ENCODE measurements at regions not wholly inside any gene's neighbourhood (a gene's known extent, or its start where the extent isn't known, plus 50 kb on each side); places are given as distances from the start of the nearest gene placed in this dataset.

DNA sequence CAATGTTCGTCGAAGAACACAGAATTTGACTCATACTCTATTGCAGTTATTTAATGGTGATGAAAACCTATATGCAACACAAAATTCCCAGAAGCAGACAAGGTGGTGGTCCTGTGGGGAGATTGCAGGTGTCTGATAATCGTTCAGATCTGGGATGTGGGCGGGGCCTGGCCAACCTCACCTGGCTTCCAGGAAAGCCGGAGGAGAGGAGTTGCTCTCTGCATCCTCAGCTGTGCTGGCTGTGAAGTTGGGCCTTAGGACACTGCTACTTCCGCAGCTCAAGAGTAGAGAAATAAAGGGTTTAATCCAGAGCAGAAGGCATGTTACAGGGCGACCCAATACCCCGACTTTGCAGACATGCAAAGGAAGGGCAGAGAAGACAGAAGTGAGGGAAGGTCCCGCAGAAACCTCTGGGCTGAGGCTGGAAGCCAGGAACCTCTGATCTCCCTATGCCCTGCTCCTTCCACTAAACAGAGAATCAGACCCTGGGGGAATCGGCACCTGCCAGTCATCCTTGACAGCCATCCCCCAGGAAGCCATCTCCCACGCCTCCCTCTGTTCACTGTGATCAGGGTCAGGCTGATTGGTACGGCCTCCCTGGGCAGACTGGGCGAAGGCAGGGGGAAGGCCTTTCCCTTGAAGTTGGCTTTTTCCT, 590.3 kb downstream of the AJAP1 start:
- Mint-ChIP-seq H3K4me1 (no peaks in the 10 kb centered on the region), H3K27me3 (peaks cover 0 to 6% of the 10 kb centered on the region in 2 donors), H3K27ac (no peak overlapping the region), H3K4me3 (no peak overlapping the region), H3K9me3 (peaks cover 9 to 22% of the 10 kb centered on the region in 2 donors), H3K36me3 (no peaks in the 10 kb centered on the region)
- ATAC-seq (replicated peaks): no peak
- DNase-seq: no peak

DNA sequence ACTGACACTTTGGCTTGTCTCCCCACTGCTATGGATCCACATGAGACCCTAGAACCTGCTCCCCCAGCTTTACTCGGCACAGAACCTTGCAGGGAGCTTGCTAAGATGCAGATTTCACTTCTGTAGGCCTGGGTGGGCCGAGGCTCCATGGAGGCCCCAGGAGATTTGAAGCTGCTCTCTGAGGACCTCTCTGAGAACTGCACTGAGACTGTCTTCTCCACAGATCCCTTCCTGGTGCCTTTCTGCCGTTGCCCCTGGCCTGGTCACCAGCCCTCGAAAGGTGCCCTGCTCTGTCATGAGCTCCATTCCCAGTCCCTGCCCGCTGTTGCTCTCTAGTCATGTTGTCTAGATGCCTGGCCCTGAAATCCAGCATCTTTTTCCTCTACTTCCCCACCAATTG, 588.4 kb downstream of the AJAP1 start:
- ATAC-seq (replicated peaks) (no peak), DNase-seq (no peak)
- no peaks in the 10 kb centered on the region for H3K4me1 Mint-ChIP-seq
- no peak overlapping the region for H3K27ac Mint-ChIP-seq
- H3K36me3 Mint-ChIP-seq: no peaks in the 10 kb centered on the region
- H3K4me3 Mint-ChIP-seq: no peak overlapping the region
- no peaks in the 10 kb centered on the region for H3K27me3 Mint-ChIP-seq
- H3K9me3 Mint-ChIP-seq: peaks cover 12 to 18% of the 10 kb centered on the region in 2 donors

DNA sequence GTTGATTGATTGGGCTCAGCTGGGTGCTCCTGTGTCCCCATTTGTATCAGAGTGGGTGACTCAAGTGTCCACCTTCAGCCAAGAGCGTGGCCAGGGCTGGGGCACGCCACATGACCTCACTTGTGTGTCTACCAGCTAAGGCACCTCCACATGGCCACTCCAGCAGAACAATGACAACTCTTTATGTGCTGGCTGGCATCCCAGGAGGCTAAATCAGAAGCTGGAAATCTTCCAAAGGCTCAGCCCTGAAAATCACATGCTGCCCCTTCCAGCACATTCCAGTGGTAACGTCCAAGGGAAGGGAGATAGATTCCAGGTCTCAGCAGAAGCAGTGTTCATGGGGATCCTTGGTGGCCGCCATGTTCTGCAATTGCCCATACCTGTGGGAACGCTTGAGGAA, 585.5 kb downstream of the AJAP1 start:
- ATAC-seq (replicated peaks) (no peak), DNase-seq (no peak)
- Mint-ChIP-seq H3K36me3 (no peaks in the 10 kb centered on the region), H3K9me3 (peaks cover 7 to 8% of the 10 kb centered on the region in 2 donors), H3K27ac (peak overlapping the region; percentile 22), H3K27me3 (no peaks in the 10 kb centered on the region), H3K4me1 (no peaks in the 10 kb centered on the region), H3K4me3 (no peak overlapping the region)

DNA sequence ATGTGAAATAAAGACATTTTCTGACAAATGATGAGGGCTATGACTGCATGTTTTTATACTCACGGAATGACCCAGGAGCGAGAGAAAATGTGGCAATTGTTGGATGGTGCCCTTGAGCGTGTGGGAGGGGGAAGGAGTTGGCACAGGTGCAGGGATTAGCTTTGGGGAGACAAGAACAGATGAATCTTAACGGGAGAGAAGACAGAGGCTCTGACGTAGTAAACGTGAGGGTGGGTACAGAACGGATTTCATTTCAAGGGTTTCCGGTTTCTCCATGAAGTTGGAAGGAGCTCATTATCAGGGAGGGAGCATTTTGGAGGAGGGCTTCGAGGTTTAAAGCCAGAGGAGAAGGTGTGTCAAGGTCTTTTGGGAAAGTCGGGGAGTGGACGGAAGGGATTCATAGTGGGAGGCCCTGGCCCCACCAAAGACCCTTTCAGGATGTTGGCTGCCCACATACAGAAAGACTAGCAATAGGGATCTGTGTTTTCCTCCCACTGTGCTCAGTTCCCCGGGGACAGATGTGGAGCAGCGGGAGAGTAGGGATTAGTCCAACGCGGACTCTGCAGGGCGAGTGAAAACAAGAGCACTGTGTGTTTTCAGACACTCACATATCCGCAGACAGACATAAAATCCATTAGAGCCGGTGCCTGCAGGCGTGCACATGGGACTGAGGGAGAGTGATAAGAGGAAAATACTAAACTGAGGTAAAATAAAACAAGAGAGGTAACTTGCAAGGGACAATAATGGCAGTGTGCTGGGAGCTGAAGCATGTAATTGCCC, 584.1 kb downstream of the AJAP1 start:
- H3K36me3 Mint-ChIP-seq: no peaks in the 10 kb centered on the region
- ATAC-seq (replicated peaks) (no peak), DNase-seq (no peak)
- peaks cover 7 to 8% of the 10 kb centered on the region in 2 donors for H3K9me3 Mint-ChIP-seq
- no peak overlapping the region for H3K4me3 Mint-ChIP-seq
- H3K4me1 Mint-ChIP-seq: no peaks in the 10 kb centered on the region
- H3K27ac Mint-ChIP-seq: no peak overlapping the region
- H3K27me3 Mint-ChIP-seq: no peaks in the 10 kb centered on the region

DNA sequence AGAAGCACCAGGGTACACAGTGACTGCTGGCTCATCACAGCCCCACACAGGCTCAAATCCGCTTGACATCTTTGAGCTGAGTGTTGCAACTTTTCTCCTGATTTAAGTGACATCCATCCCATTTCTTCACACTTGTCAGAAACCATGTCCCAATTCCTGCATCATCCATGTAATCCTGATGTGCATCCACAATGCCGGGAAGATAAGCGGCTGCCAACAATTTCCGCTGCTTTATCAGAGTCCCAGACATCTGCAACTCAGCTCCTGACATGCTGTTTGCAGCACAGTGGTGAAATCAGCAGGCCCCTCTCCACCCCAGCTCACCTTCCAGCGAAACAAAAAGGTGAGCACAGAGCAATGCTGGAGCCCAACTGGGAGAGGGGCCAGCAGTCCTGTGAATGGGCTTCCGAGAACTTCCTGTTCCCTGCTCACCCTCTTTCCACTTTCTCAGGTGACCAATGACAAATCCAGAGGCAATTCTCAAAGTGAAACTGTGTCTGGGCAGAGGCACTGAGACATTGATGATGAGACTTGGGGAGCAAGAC, 581.0 kb downstream of the AJAP1 start:
- DNase-seq (no peak), ATAC-seq (replicated peaks) (no peak)
- no peaks in the 10 kb centered on the region for H3K4me1 Mint-ChIP-seq
- no peak overlapping the region for H3K27ac Mint-ChIP-seq
- H3K36me3 Mint-ChIP-seq: no peaks in the 10 kb centered on the region
- no peak overlapping the region for H3K4me3 Mint-ChIP-seq
- peaks cover 12 to 13% of the 10 kb centered on the region in 2 donors for H3K9me3 Mint-ChIP-seq
- no peaks in the 10 kb centered on the region for H3K27me3 Mint-ChIP-seq

DNA sequence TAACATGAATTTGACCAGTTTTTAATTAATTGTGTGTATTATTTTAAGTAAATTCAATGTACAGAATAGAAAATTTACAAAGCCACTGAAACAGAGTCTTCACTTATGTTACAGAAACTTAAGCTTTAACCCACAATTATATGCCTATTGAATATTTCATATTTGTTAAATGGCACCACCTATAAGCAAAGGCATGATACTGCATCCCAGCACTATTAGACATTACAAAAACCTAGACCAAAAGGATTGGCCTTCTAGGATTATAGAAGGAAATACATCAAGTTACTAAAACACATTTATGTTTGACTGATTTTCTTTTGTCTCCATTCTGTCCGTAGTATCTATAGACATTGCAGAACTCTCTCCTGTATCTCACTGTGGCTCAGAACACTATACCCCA, 578.1 kb downstream of the AJAP1 start:
- no peak overlapping the region for H3K27ac Mint-ChIP-seq
- H3K36me3 Mint-ChIP-seq: no peaks in the 10 kb centered on the region
- H3K9me3 Mint-ChIP-seq: peaks cover 9 to 13% of the 10 kb centered on the region in 2 donors

DNA sequence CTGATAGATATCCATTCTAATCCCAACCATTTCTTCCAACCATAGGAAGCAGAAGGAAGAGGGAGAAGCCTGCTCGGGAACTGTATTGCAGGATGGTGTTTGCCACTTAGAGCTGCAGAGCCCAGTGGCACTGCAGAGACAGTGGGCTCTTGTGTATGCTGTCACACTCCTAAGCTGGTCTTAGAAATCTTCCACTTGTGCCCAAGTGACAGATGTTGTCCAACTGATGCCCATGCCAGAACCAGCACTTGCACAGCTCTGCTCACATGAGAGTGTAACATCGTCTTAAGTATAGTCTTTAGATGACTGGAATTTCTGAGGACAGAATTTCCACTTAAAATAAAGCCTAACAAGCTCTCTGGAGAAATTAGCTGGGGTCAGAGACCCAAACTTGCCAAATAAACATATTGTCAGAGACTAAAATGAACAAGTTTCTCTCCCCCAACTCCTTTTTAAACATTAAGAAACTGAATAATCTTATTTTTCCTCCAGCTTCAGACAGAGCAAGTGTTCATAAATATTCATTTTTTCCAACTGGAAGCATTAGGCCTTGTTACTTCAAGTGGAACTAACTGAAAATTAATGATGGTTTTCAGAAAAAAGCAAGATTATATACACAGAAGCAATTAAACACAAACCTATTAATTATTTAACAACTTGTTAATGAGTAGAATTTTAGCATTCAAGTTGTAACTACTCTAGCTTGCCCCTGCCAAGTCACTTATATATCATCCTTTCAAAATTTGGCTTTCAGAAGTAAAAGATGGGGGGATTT, 577.3 kb downstream of the AJAP1 start:
- Mint-ChIP-seq H3K4me3 (no peak overlapping the region), H3K9me3 (peaks cover 9 to 13% of the 10 kb centered on the region in 2 donors), H3K27me3 (peaks cover 0 to 11% of the 10 kb centered on the region in 2 donors), H3K27ac (no peak overlapping the region), H3K4me1 (no peaks in the 10 kb centered on the region), H3K36me3 (no peaks in the 10 kb centered on the region)
- ATAC-seq (replicated peaks) (no peak), DNase-seq (no peak)

More for the DNA sequence above, 578.1 kb downstream of the AJAP1 start:
- H3K4me3 Mint-ChIP-seq: no peak overlapping the region
- ATAC-seq (replicated peaks): no peak
- no peaks in the 10 kb centered on the region for H3K4me1 Mint-ChIP-seq
- DNase-seq: no peak
- peaks cover 0 to 11% of the 10 kb centered on the region in 2 donors for H3K27me3 Mint-ChIP-seq

DNA sequence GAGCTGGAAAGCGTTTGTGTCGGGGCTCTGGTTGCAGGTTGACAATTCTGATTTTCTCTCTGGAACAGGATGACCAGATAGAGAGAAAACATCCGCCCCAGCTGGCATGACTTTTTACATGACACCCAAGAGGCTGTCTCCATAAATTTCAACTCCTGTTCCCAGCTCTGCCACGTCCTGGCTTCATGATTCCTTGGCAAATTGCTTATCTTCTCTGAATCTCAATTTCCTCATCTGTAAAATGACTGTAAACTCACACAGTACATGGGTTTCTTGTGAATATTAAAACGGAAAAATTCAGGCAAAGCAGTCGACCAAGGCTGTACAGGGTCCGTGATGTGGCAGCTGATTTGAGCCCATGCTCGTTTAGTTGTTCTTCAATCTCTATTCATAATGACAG, 572.7 kb downstream of the AJAP1 start:
- ATAC-seq (replicated peaks) (no peak), DNase-seq (no peak)
- Mint-ChIP-seq H3K27me3 (peaks cover 6 to 17% of the 10 kb centered on the region in 2 donors), H3K4me3 (no peak overlapping the region), H3K27ac (no peak overlapping the region), H3K4me1 (no peaks in the 10 kb centered on the region), H3K9me3 (no peaks in the 10 kb centered on the region), H3K36me3 (no peaks in the 10 kb centered on the region)

DNA sequence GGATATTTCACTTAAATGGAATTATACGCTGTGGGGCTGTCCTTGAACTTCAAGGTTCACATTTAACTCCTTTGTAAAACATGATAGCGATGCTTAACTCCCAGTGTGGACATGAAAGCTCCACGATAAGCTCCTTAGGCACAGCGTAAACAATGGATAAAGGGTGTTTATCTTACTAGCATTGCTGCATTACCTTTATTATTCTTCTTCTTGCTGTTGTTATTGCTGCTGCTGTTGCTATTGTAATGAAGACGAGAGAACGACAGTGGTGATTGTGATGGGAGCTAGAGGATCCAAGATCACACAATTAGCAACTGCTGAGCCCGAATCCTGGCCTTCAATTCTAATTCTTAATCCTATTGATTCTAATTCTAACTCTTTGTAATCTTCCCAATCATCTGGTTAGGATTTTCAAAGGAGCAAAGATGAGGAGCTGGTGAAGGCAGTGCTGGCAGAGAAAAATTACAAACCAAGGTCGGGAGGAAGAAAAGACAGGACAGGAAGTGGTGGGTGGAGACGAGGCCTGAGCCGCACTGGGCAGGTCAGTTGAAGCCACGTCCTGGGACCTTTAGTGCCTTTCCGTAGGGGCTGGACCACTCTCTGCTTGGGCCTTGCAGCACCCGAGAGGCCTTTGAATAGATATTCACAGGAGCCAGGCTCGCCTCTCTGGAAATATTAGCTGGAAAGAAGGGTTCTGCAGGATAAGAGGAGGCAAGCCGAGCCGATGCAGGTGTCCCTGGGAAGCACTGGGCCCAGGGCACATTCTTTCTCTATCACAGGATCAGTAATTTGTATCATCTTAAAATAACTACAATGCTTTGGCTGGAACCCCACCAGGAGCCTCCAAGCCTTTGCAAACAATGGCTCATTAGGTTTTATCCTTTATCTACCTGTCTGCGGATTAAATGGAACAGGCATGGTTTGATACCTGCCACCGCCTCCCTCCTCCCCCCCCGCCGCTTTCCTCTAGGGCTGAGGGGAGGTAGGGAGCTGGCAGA, 571.6 kb downstream of the AJAP1 start:
- H3K9me3 Mint-ChIP-seq: no peaks in the 10 kb centered on the region
- H3K27me3 Mint-ChIP-seq: peaks cover 6 to 17% of the 10 kb centered on the region in 2 donors
- no peaks in the 10 kb centered on the region for H3K36me3 Mint-ChIP-seq
- H3K4me1 Mint-ChIP-seq: no peaks in the 10 kb centered on the region
- ATAC-seq (replicated peaks): no peak
- no peak overlapping the region for H3K4me3 Mint-ChIP-seq
- no peak overlapping the region for H3K27ac Mint-ChIP-seq
- no peak for DNase-seq

DNA sequence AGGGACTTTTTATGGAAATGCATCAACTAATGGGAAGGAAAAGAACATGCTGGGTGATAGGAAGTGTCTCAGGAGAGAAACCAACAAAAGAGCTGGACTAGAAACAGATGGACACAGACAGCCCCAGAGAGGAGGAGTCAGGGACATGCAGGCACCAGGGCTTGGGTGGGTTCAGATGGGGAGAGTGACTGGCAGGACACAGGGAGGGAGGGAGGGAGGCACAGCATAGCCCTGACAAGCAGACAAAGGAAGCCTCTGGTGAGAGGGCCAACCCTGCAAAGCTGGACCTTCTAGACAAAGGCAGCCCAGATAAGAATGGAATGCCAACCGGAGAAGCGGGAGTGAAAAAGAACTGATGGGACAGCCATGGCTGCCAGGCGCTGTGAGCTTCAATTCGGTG, 568.8 kb downstream of the AJAP1 start:
- H3K36me3 Mint-ChIP-seq: no peaks in the 10 kb centered on the region
- H3K27ac Mint-ChIP-seq: no peak overlapping the region

DNA sequence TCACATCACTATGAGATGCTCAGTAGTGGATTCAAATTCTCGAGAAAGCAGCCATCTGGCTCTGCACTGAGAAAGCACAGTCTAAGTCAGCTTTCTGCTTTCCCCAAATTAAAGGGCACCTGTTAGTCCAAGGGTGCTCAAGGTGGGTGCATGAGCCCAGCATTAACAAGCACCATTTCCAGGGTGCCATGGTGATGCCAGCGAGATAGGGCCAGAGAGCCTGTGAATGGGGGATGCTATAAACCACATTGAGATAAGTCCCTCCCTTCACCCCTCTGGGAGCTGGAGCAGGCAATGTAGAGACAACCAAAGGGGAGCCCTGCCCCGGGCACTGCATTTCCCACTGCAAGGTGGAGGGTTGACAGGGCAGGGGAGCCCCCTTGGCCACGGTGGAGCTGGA, 568.2 kb downstream of the AJAP1 start:
- Mint-ChIP-seq H3K27ac (no peak overlapping the region), H3K4me3 (no peak overlapping the region), H3K9me3 (peaks cover 0 to 4% of the 10 kb centered on the region in 2 donors), H3K27me3 (peaks cover 6 to 9% of the 10 kb centered on the region in 2 donors), H3K4me1 (no peaks in the 10 kb centered on the region), H3K36me3 (no peaks in the 10 kb centered on the region)
- no peak for ATAC-seq (replicated peaks)
- no peak for DNase-seq

More for the DNA sequence above, 568.8 kb downstream of the AJAP1 start:
- Mint-ChIP-seq H3K27me3 (peaks cover 6 to 12% of the 10 kb centered on the region in 2 donors), H3K9me3 (no peaks in the 10 kb centered on the region), H3K4me3 (no peak overlapping the region), H3K4me1 (no peaks in the 10 kb centered on the region)
- ATAC-seq (replicated peaks) (no peak), DNase-seq (no peak)

DNA sequence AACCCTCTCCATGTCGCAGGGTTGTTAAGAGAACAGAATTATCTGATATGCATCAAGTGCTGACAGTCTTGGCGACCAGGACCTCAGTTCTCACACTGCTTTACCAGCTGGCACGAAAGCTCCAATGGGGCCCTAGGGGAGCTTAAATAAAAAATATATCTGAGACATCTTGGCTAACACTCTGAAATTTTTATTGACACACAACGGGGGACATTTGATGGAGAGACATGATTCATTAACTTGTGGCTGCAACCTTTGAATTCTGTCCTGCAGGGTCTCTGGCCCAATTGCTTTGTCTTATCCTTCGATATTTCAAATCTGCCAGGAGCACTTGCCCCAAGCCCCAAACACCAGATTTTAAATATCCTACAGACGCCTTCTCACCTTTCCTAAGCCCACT, 567.0 kb downstream of the AJAP1 start:
- ATAC-seq (replicated peaks) (no peak), DNase-seq (no peak)
- no peaks in the 10 kb centered on the region for H3K36me3 Mint-ChIP-seq
- peaks cover 0 to 6% of the 10 kb centered on the region in 2 donors for H3K9me3 Mint-ChIP-seq
- no peaks in the 10 kb centered on the region for H3K4me1 Mint-ChIP-seq
- no peak overlapping the region for H3K4me3 Mint-ChIP-seq
- no peak overlapping the region for H3K27ac Mint-ChIP-seq
- peaks cover 6 to 16% of the 10 kb centered on the region in 2 donors for H3K27me3 Mint-ChIP-seq

DNA sequence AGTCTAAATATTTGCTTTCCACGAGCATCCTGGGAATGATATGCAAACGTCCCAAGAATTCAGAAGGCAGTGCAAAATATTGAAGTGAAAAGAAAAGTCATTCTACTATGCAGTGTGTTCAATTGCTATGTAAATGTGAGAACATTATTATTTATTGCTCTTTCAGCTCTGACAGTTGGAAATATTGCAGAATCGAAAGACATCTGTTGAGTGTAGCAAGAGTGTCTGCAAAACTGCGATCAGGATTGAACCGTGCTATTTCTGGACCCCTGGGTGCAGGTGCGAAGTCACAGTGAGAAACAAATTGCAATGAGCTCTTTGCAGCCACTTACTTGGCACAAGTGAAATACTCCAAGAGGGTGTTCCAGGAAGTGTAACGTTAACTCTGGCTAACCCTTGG, 566.4 kb downstream of the AJAP1 start:
- Mint-ChIP-seq H3K27me3 (peaks cover 6 to 16% of the 10 kb centered on the region in 2 donors), H3K9me3 (peaks cover 0 to 6% of the 10 kb centered on the region in 2 donors), H3K27ac (no peak overlapping the region), H3K36me3 (no peaks in the 10 kb centered on the region), H3K4me1 (no peaks in the 10 kb centered on the region), H3K4me3 (no peak overlapping the region)
- DNase-seq (no peak), ATAC-seq (replicated peaks) (no peak)

All from stimulated activated naive B cell treated with anti-CD40 and anti-IgM and Interleukin-4, amounts not matched to agents 10 μg/mL and 1 μg/mL and 100 μg/mL, for 72 hours (primary cell).